Keratinocyte (primary cell): ENCODE measurements at regions not wholly inside any gene's neighbourhood (a gene's known extent, or its start where the extent isn't known, plus 50 kb on each side); places are given as distances from the start of the nearest gene placed in this dataset.

Experiments used
- EZH2 ChIP-seq: IDR thresholded peaks from one replicate; pipeline ENCODE4 v1.6.1; 2012; ENCODE audit warnings: inconsistent platforms, mild to moderate bottlenecking, low read length, moderate library complexity
- TF ChIP-seq, protein P1 (sequence below), 3 experiments: IDR thresholded peaks in 1 of 3; conservative IDR thresholded peaks in 1 of 3; optimal IDR thresholded peaks in 1 of 3; 2 replicates in 2 of 3; 3 replicates in 1 of 3; pipeline versions ENCODE3 to v1.5.1; 2011; ENCODE audit warnings: low read length in 3 of 3, mild to moderate bottlenecking in 3 of 3, moderate library complexity in 2 of 3, control low read depth in 1 of 3, inconsistent platforms in 1 of 3; ENCODE audit not compliant: insufficient read depth in 2 of 3; ENCODE audit errors: extremely low read depth in 1 of 3

DNA sequence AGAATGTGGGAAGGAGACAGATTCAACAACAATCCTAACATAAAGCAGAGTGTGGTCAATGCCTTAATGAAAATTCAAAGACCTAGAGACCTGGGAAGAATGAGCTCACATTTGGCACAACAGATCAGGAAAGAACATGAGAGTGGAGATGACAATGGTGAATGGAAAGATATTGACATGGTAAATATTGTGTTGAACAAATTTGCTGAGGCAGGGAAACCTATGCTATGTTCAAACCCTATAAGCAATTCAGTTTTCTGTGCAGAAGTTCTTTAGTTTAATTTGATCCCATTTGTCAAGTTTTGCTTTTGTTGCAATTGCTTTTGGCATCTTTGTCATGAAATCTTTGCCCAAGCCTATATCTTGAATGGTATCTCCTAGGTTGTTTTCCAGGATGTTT is 199.4 kb upstream of the LRRTM4 start:
- TF ChIP-seq, protein P1, sequence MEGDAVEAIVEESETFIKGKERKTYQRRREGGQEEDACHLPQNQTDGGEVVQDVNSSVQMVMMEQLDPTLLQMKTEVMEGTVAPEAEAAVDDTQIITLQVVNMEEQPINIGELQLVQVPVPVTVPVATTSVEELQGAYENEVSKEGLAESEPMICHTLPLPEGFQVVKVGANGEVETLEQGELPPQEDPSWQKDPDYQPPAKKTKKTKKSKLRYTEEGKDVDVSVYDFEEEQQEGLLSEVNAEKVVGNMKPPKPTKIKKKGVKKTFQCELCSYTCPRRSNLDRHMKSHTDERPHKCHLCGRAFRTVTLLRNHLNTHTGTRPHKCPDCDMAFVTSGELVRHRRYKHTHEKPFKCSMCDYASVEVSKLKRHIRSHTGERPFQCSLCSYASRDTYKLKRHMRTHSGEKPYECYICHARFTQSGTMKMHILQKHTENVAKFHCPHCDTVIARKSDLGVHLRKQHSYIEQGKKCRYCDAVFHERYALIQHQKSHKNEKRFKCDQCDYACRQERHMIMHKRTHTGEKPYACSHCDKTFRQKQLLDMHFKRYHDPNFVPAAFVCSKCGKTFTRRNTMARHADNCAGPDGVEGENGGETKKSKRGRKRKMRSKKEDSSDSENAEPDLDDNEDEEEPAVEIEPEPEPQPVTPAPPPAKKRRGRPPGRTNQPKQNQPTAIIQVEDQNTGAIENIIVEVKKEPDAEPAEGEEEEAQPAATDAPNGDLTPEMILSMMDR (optimal IDR thresholded peaks at IDR 0.05 in 1 of 3, IDR thresholded peaks at IDR 0.05 in 1 of 3, conservative IDR thresholded peaks at IDR 0.05 in 1 of 3; ENCODE audit: extremely low read depth in 1 of 3, insufficient read depth in 2 of 3, low read length in 3 of 3) = no peak
- TF ChIP-seq EZH2 = no peak
